GM10266 (cell line): ENCODE measurements at regions not wholly inside any gene's neighbourhood (a gene's known extent, or its start where the extent isn't known, plus 50 kb on each side); places are given as distances from the start of the nearest gene placed in this dataset.

ENCODE experiments used
- DNase-seq: peaks from one replicate; pipeline ENCODE4 v3.0.0; 2012; ENCODE audit errors: extremely low spot score
- TF ChIP-seq, protein P1 (sequence below): IDR thresholded peaks from 2 replicates; pipeline ENCODE4 v1.5.1; 2012; ENCODE audit warnings: mild to moderate bottlenecking, low read depth; ENCODE audit not compliant: control insufficient read depth, insufficient read depth; ENCODE audit errors: missing control alignments

GRCh38 chr13:24032674-24033073 lies 127.8 kb upstream of the SPATA13 start:
- TF ChIP-seq, protein P1, sequence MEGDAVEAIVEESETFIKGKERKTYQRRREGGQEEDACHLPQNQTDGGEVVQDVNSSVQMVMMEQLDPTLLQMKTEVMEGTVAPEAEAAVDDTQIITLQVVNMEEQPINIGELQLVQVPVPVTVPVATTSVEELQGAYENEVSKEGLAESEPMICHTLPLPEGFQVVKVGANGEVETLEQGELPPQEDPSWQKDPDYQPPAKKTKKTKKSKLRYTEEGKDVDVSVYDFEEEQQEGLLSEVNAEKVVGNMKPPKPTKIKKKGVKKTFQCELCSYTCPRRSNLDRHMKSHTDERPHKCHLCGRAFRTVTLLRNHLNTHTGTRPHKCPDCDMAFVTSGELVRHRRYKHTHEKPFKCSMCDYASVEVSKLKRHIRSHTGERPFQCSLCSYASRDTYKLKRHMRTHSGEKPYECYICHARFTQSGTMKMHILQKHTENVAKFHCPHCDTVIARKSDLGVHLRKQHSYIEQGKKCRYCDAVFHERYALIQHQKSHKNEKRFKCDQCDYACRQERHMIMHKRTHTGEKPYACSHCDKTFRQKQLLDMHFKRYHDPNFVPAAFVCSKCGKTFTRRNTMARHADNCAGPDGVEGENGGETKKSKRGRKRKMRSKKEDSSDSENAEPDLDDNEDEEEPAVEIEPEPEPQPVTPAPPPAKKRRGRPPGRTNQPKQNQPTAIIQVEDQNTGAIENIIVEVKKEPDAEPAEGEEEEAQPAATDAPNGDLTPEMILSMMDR = no peak
- DNase-seq = no peak

DNA sequence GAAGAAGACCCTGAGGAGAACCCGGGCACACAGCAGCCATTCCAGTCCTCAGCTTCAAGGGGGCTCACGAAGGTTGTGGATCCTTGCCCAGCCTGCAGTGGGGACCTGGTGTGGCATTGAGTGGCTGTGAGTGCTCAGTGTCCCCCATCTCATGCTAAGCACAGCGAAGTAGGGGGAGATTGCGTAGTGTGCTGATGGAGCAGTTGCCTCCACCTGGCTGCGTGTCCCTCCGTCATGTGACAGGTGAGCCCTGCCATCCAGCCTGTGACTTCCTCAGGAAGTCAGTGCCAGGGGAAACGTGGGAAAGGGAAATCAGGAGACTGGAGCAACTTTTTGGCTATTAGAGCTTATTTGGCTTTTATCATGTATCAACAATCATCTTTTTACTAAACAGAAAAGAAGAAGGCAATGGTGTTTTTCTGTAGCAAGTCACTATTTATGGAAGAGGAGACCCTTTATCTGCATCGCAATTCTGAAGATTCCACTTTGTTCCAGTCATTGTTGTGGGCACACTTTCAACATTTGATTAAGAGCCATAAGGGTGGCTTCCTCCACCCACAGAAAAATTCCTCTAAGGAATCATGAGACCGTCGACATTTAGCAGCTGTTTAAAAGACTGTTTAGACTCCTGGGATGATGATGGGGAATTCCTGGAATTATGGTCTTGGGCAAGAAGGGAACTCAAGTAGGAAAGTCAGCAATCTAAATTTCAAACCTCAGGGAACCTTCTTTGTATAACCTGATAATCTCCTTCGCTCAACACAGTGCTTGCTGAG lies 126.8 kb upstream of the SPATA13 start:
- no peak for DNase-seq
- TF ChIP-seq, protein P1 = no peak

GRCh38 chr13:24035411-24035810 lies 125.1 kb upstream of the SPATA13 start:
- DNase-seq = no peak
- TF ChIP-seq, protein P1 = no peak

- TF ChIP-seq, protein P1 = no peak
- DNase-seq = no peak
Measured at GRCh38 chr13:24036115-24036514, 124.4 kb upstream of the SPATA13 start.

DNA sequence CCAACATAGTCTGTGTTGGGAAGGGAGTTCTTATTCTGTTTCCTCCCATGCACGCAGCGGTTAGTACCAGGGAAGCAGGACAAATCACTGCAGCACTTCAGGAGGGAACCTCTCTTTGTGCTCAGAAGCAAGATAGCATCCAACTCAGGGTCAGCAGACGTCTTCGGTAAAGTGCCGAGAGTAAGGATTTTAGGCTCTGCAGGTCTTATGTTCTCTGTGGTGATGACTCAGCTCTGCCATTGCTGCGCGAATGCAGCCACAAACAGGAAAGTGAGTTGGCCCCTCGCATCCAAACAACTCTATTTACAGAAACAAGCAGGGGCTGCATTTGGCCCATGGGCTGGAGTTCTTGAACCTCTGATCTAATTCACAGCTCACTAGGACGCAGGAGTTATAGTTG lies 122.1 kb upstream of the SPATA13 start:
- no peak for DNase-seq
- TF ChIP-seq, protein P1 = no peak

DNA sequence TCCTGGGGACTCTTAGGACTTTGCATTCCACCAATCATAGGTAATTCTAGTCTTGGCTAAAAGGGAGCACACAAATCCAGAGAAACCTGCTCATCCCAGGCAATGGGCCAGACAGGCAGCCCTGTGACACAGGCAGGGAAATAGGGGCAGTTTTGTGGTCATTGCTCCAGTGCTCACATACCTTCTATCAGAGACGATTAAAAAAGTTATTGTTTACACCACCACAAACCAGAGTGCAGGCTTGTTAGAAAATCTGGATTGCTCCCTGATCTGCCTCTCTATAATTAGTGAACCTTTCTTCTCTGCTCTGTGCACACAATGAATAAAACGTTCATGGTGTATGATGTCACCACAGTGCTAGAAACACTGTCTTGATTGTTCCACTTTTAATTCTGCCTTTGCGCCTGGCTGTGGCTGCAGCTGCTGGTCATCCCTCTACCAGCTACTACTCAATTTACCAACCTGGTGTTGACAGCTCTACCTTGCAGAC lies 121.6 kb upstream of the SPATA13 start:
- no peak for DNase-seq
- TF ChIP-seq, protein P1 = no peak

DNA sequence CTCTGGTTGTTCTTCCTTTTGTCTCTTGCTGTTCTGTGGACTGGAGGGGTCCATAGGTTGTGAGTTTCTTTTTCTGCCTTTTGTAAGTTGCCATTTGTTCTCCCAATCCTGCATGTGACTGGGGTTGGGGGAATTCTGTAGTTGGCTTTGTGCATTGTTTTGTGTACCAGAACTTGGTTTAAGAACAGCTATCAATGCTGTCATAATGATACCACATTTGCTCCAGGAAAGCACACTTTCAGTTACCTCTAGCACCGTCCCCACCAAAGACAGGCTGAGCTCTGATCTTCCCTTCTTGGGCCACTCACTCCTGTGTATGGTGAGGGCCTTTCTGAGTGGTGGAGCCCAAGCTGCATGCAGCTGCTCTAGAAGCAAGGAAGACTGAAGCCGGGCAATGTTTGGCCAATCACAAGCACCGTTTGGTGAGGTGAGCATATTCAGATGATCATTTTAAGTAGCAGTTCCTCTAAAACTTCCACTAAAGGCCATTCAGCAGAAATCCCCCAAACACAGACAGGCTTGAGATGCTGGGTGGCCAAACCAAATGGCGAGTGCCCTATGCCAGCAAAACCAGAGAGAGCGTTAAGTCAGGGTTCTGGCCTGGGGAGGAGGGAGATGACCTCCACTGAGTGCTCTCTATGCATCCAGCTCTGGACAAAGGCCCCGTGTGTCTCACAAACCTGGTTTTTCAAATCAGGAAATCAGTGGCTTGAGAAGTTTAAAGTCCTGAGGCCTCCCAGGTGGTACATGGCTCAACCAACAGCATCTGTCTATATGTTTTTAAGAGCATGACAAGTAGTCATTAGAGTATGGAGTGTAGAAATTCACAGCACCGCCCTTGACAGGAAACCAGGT lies 120.7 kb upstream of the SPATA13 start:
- no peak for DNase-seq
- TF ChIP-seq, protein P1 = no peak
